Ovary (tissue), 7 donors: ENCODE measurements at regions not wholly inside any gene's neighbourhood (a gene's known extent, or its start where the extent isn't known, plus 50 kb on each side); places are given as distances from the start of the nearest gene placed in this dataset.
A peak's percentile ranks its signal among the peaks of the same experiment; 100 is the strongest.

Experiments used
- DNase-seq, 5 donors: peaks; one replicate each; pipeline ENCODE4 v3.0.0-alpha.2; 2019 to 2020
- H3K27ac ChIP-seq, 2 donors: fragments of 200-600 bp; one replicate each; pipeline versions ENCODE4 v1.5.1 to v1.8.0; 2019 to 2022
- H3K27me3 ChIP-seq: fragments of 200-600 bp; one replicate; pipeline ENCODE4 v1.8.0; 2022
- H3K36me3 ChIP-seq: fragments of 200-600 bp; sonication (generic); one replicate; pipeline ENCODE4 v1.5.1; 2019
- H3K4me1 ChIP-seq: one replicate; pipeline ENCODE4 v1.8.1; 2013; ENCODE audit warnings: mild to moderate bottlenecking, moderate library complexity; ENCODE audit not compliant: insufficient read depth
- H3K4me3 ChIP-seq: fragments of 200-600 bp; sonication (generic); one replicate; pipeline ENCODE4 v1.5.1; 2017
- H3K9me3 ChIP-seq, 2 donors: fragments of 200-600 bp in 1 of 2; sonication (generic) in 1 of 2; one replicate each; pipeline versions ENCODE4 v1.5.1 to v1.8.1; 2013 to 2019; ENCODE audit warnings: mild to moderate bottlenecking in 1 of 2, moderate library complexity in 1 of 2
- CTCF ChIP-seq, 3 donors: fragments of 450-650 bp in 2 of 3; fragments of 200-600 bp in 1 of 3; IDR thresholded peaks; one replicate each; pipeline versions ENCODE4 v1.5.1 to v1.8.0; 2016 to 2022; ENCODE audit warnings: antibody characterized with exemption in 3 of 3, mild to moderate bottlenecking in 1 of 3
- EP300 ChIP-seq: sonication (generic); formaldehyde crosslinking; IDR thresholded peaks from one replicate; pipeline ENCODE4 v1.6.1; 2017; ENCODE audit warnings: antibody characterized with exemption
- POLR2A ChIP-seq: fragments of 450-650 bp; IDR thresholded peaks from one replicate; pipeline ENCODE4 v1.6.1; 2017; ENCODE audit warnings: antibody characterized with exemption, mild to moderate bottlenecking, moderate library complexity
- WGBS, 3 donors: extraction: QIAGEN DNeasy Blood & Tissue Kit in 1 of 3; methylation state at CpG; one replicate each; pipeline versions ENCODE4 v1.1.5 to v1.1.7; 2013 to 2017; 5-methylcytosine and 5-hydroxymethylcytosine counted together
- intact Hi-C, 4 donors: fragments of 100-400 bp; cut with DNase I; formaldehyde crosslinking; loops; one replicate each; pipeline versions ENCODE4 v1.11.0 to v1.15.1; 2022 to 2023
- donor health status: DM: no; HTN: no; CAD: no; lungs with moderate emphysema.
- donor health status: DM: no; HTN: no; CAD: no.
- donor health status: Bipolar disorder and iron deficiency.
- donor health status: DM: no; HTN: no; CAD: no.
- donor health status: DM: yes; HTN: yes; CAD: no.

- Histone ChIP-seq H3K4me3 (no peak overlapping the region), H3K27ac (no peak overlapping the region)
- 42 to 62% (median 53%) methylated on average over 13 of the region's 13 CpGs for WGBS, 3 donors
These were observed 90.1 kb upstream of the GSE1 start for GRCh38 chr16:85522842-85523601.

GRCh38 chr16:85523602-85524364 lies 89.3 kb upstream of the GSE1 start:
- intact Hi-C loops: no loop called here
- H3K27ac ChIP-seq: no peak overlapping the region
- no peaks in the 10 kb centered on the region for H3K27me3 ChIP-seq

More at GRCh38 chr16:85522842-85523601, 90.1 kb upstream of the GSE1 start:
- Histone ChIP-seq H3K4me1 (peaks cover 19% of the 10 kb centered on the region), H3K36me3 (no peaks in the 10 kb centered on the region), H3K9me3 (no peaks in the 10 kb centered on the region), H3K27me3 (no peaks in the 10 kb centered on the region)
- no peak for TF ChIP-seq CTCF (IDR thresholded peaks at IDR 0.05)
- TF ChIP-seq EP300: no peak
- TF ChIP-seq POLR2A: no peak
- DNase-seq: peak in 2 of 5 donors; percentile 59 to 72
- intact Hi-C loops: no loop called here

GRCh38 chr16:85524365-85524629 lies 88.8 kb upstream of the GSE1 start:
- H3K9me3 ChIP-seq: no peaks in the 10 kb centered on the region
- intact Hi-C loops: no loop called here
- no peak overlapping the region for H3K4me3 ChIP-seq
- no peak for TF ChIP-seq EP300
- TF ChIP-seq CTCF (IDR thresholded peaks at IDR 0.05): no peak
- no peak for TF ChIP-seq POLR2A
- H3K27ac ChIP-seq: no peak overlapping the region
- no peaks in the 10 kb centered on the region for H3K36me3 ChIP-seq
- WGBS, 3 donors: 55 to 73% (median 60%) methylated on average over 7 to 8 of the region's 8 CpGs
- no peak for DNase-seq
- H3K27me3 ChIP-seq: no peaks in the 10 kb centered on the region
- H3K4me1 ChIP-seq: peaks cover 19% of the 10 kb centered on the region

More at GRCh38 chr16:85523602-85524364, 89.3 kb upstream of the GSE1 start:
- 46 to 59% (median 50%) methylated on average over 22 of the region's 22 CpGs for WGBS, 3 donors
- DNase-seq: peak; percentile 53 to 71 (median 62)
- no peak for TF ChIP-seq POLR2A
- no peak for TF ChIP-seq EP300
- TF ChIP-seq CTCF (IDR thresholded peaks at IDR 0.05): no peak
- Histone ChIP-seq H3K4me1 (peaks cover 19% of the 10 kb centered on the region), H3K9me3 (no peaks in the 10 kb centered on the region), H3K4me3 (no peak overlapping the region), H3K36me3 (no peaks in the 10 kb centered on the region)

GRCh38 chr16:85524630-85525419 lies 88.3 kb upstream of the GSE1 start:
- no peak for DNase-seq
- Histone ChIP-seq H3K4me1 (peaks cover 19% of the 10 kb centered on the region), H3K36me3 (no peaks in the 10 kb centered on the region), H3K27ac (no peak overlapping the region), H3K4me3 (no peak overlapping the region), H3K27me3 (no peaks in the 10 kb centered on the region), H3K9me3 (no peaks in the 10 kb centered on the region)
- intact Hi-C loops: no loop called here
- TF ChIP-seq EP300 (no peak), CTCF (IDR thresholded peaks at IDR 0.05) (no peak), POLR2A (no peak)
- 80 to 90% (median 81%) methylated on average over 28 to 29 of the region's 29 CpGs for WGBS, 3 donors
